Stomach (tissue), 8 donors: ENCODE measurements at regions not wholly inside any gene's neighbourhood (a gene's known extent, or its start where the extent isn't known, plus 50 kb on each side); places are given as distances from the start of the nearest gene placed in this dataset.

Experiments
- DNase-seq, 2 donors: peaks; one replicate each; pipeline versions ENCODE4 v3.0.0 to v3.0.0-alpha.2; 2013 to 2019
- H3K27ac ChIP-seq, 5 donors: fragments of 200-600 bp in 4 of 5; sonication (generic) in 4 of 5; one replicate each; pipeline ENCODE4 v1.5.1; 2013 to 2019; ENCODE audit warnings: mild to moderate bottlenecking in 1 of 5, moderate library complexity in 1 of 5
- H3K27me3 ChIP-seq, 3 donors: fragments of 200-600 bp; sonication (generic); one replicate each; pipeline ENCODE4 v1.5.1; 2017 to 2019; ENCODE audit warnings: mixed run types in 1 of 3
- H3K36me3 ChIP-seq, 4 donors: fragments of 200-600 bp; sonication (generic); 1 replicate in 3 of 4; 2 replicates in 1 of 4; pipeline ENCODE4 v1.5.1; 2016 to 2019
- H3K4me1 ChIP-seq, 4 donors: fragments of 200-600 bp; sonication (generic); one replicate each; pipeline ENCODE4 v1.5.1; 2016 to 2019
- H3K4me3 ChIP-seq, 4 donors: fragments of 200-600 bp; sonication (generic) in 3 of 4; one replicate each; pipeline ENCODE4 v1.5.1; 2016 to 2019; ENCODE audit warnings: mild to moderate bottlenecking in 1 of 4
- H3K9me3 ChIP-seq, 4 donors: fragments of 200-600 bp; sonication (generic); one replicate each; pipeline ENCODE4 v1.5.1; 2016 to 2019
- EP300 ChIP-seq: sonication (generic); formaldehyde crosslinking; IDR thresholded peaks from one replicate; pipeline ENCODE4 v1.6.1; 2017; ENCODE audit warnings: antibody characterized with exemption
- POLR2A ChIP-seq, 4 donors: fragments of 450-650 bp; IDR thresholded peaks; one replicate each; pipeline ENCODE4 v1.6.1; 2016; ENCODE audit warnings: antibody characterized with exemption in 4 of 4, control low read depth in 2 of 4, mild to moderate bottlenecking in 1 of 4, moderate library complexity in 1 of 4
- POLR2AphosphoS5 ChIP-seq, 3 donors: sonication (generic); formaldehyde crosslinking; IDR thresholded peaks; one replicate each; pipeline ENCODE4 v1.6.1; 2016; ENCODE audit warnings: antibody characterized with exemption in 3 of 3
- WGBS, 5 donors: extraction: QIAGEN DNeasy Blood & Tissue Kit in 3 of 5; methylation state at CpG; one replicate each; pipeline versions ENCODE4 v1.1.5 to v1.1.7; 2013 to 2018; 5-methylcytosine and 5-hydroxymethylcytosine counted together
- intact Hi-C: fragments of 100-400 bp; cut with DNase I; formaldehyde crosslinking; loops from one replicate; pipeline ENCODE4 v1.15.1; 2023; ENCODE audit warnings: low total_unique reads
- TF ChIP-seq, protein P1 (sequence below), 7 experiments: fragments of 450-650 bp in 4 of 7; fragments of 200-600 bp in 3 of 7; sonication (generic) in 3 of 7; IDR thresholded peaks; one replicate each; pipeline ENCODE4 v1.5.1; 2016 to 2019; ENCODE audit warnings: antibody characterized with exemption in 7 of 7, control low read depth in 2 of 7, mild to moderate bottlenecking in 1 of 7
- donor health status: healthy with polysubstance abuse.
- donor health status: Bipolar disorder and iron deficiency.
- donor health status: healthy.

DNA sequence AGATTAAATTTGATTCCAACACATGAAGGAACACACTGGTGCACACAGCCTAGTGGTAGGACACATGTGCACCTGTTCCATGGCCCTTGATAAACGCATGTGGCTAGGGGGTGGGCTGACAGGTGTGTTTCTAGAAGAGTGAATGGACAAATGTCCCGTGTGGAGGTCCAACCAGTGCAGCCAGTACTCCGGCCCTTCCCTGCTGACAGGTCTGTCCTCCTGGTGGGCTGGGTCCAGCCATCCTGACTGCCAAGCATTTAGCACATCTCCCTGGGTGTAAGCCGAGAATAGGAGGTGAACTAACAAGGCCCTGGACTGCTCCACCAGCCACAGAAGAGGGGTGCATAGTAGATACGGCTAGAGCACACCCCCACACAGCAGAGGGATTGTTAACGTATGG is 258.7 kb upstream of the RAB6C start:
- DNase-seq: no peak
- Histone ChIP-seq H3K27ac (no peak overlapping the region), H3K4me1 (peaks cover 0 to under 1% (median 0%) of the 10 kb centered on the region in 4 donors), H3K4me3 (no peak overlapping the region), H3K9me3 (no peaks in the 10 kb centered on the region), H3K36me3 (no peaks in the 10 kb centered on the region), H3K27me3 (peaks cover 0 to 12% (median 0%) of the 10 kb centered on the region in 3 donors)
- intact Hi-C loops: no loop called here
- TF ChIP-seq, protein P1, sequence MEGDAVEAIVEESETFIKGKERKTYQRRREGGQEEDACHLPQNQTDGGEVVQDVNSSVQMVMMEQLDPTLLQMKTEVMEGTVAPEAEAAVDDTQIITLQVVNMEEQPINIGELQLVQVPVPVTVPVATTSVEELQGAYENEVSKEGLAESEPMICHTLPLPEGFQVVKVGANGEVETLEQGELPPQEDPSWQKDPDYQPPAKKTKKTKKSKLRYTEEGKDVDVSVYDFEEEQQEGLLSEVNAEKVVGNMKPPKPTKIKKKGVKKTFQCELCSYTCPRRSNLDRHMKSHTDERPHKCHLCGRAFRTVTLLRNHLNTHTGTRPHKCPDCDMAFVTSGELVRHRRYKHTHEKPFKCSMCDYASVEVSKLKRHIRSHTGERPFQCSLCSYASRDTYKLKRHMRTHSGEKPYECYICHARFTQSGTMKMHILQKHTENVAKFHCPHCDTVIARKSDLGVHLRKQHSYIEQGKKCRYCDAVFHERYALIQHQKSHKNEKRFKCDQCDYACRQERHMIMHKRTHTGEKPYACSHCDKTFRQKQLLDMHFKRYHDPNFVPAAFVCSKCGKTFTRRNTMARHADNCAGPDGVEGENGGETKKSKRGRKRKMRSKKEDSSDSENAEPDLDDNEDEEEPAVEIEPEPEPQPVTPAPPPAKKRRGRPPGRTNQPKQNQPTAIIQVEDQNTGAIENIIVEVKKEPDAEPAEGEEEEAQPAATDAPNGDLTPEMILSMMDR (IDR thresholded peaks at IDR 0.05): no peak
- TF ChIP-seq POLR2A (IDR thresholded peaks at IDR 0.05): no peak
- no peak for TF ChIP-seq EP300
- no peak for TF ChIP-seq POLR2AphosphoS5 (IDR thresholded peaks at IDR 0.05)
- WGBS, 5 donors: 80 to 89% (median 82%) methylated on average over 6 of the region's 6 CpGs

DNA sequence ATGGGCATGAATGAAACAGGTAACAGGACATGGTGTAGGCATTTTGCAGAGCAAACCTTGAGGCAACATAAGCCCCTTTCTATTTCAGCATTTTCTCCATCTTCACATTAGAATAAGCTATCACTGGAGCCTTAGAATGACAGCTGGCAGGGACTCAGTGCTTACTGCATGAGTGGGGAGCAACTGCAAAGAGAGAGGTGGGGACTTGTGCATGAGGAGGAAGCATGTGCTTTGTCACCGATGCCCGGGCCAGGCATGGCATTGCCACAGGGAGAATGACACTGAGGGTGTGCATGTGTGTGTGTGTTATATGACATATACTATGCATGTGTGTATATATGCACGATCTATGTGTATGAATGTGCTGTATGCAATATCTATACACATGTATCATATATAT is 258.2 kb upstream of the RAB6C start:
- H3K4me3 ChIP-seq: no peak overlapping the region
- no peaks in the 10 kb centered on the region for H3K9me3 ChIP-seq
- H3K27me3 ChIP-seq: peaks cover 0 to 10% (median 0%) of the 10 kb centered on the region in 3 donors
- peaks cover 0 to 4% (median 0%) of the 10 kb centered on the region in 4 donors for H3K4me1 ChIP-seq
- TF ChIP-seq POLR2A (IDR thresholded peaks at IDR 0.05) (no peak), EP300 (no peak)
- H3K36me3 ChIP-seq: no peaks in the 10 kb centered on the region
- 66 to 92% (median 87%) methylated on average over 3 of the region's 3 CpGs for WGBS, 5 donors
- H3K27ac ChIP-seq: no peak overlapping the region
- intact Hi-C loops: no loop called here
- DNase-seq: no peak

DNA sequence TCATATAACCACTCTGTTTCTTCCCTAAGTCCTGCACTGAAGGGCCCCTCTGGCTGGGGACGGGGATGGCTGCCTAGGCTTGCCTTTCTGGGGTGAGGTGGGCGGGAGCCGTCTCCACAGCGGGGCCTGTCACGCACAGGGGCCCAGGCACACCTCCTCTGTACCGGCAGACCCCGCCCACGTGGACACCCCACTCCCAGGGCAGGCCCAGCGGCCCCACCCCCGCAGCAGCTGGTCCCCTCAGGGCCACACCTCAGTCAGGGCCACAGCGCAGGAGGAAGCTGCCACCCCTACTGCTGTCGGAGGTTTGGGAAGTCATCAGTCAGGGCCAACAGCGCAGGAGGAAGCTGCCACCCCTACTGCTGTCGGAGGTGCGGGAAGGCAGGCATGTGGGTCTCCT is 257.6 kb upstream of the RAB6C start:
- H3K27ac ChIP-seq: no peak overlapping the region
- peak in 1 of 2 donors; percentile 27 for DNase-seq
- no peak overlapping the region for H3K4me3 ChIP-seq
- H3K9me3 ChIP-seq: no peaks in the 10 kb centered on the region
- H3K36me3 ChIP-seq: no peaks in the 10 kb centered on the region
- TF ChIP-seq POLR2A (IDR thresholded peaks at IDR 0.05) (no peak), EP300 (no peak), POLR2AphosphoS5 (IDR thresholded peaks at IDR 0.05) (no peak)
- TF ChIP-seq, protein P1 (IDR thresholded peaks at IDR 0.05): no peak
- intact Hi-C loops: no loop called here
- WGBS, 5 donors: 45 to 81% (median 59%) methylated on average over 3 to 15 of the region's 15 CpGs
- peaks cover 0 to 6% (median 0%) of the 10 kb centered on the region in 3 donors for H3K27me3 ChIP-seq
- H3K4me1 ChIP-seq: peaks cover 0 to 4% (median 0%) of the 10 kb centered on the region in 4 donors

DNA sequence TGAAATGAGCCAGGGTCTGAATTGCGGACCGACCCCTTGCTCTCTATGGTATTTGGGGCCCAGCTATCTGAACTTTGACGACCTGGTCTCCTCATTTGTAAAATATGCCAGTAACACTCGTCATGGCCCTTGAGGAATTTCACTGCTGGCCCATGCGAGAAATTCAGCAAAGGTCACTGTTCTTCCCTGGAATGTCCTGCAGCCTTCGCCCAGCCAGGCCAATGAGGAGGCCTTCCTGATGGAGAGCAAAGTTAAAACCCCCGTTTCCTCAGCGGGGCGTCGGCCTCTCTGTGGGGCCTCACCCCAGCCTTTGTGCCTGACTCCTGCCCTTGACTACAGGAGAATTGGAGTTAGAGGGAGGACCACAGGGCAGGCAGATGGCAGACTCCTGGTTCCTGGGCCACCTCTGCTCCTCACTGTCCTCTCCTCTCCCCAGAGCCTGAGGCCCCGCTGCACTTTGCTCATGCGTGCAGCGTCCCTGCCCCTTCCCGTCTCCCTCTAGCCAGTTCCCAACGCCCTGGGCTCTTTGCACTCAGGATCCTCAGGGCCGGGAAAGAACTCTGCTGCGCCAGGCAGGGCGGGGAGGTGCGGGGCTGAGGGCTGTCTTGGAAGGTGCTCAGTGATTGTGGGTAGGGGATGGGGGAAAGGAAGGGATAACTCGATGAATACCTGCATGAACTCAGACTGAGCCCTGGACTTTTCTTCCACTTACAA is 257.0 kb upstream of the RAB6C start:
- no peak overlapping the region for H3K27ac ChIP-seq
- TF ChIP-seq, protein P1 (IDR thresholded peaks at IDR 0.05): no peak
- TF ChIP-seq POLR2A (IDR thresholded peaks at IDR 0.05) (no peak), EP300 (no peak), POLR2AphosphoS5 (IDR thresholded peaks at IDR 0.05) (no peak)
- intact Hi-C loops: no loop called here
- DNase-seq: no peak
- H3K27me3 ChIP-seq: peaks cover 0 to 6% (median 0%) of the 10 kb centered on the region in 3 donors
- H3K4me1 ChIP-seq: peaks cover 0 to 4% (median 0%) of the 10 kb centered on the region in 4 donors
- H3K36me3 ChIP-seq: no peaks in the 10 kb centered on the region
- WGBS, 5 donors: 71 to 77% (median 74%) methylated on average over 15 to 20 of the region's 20 CpGs
- no peak overlapping the region for H3K4me3 ChIP-seq
- no peaks in the 10 kb centered on the region for H3K9me3 ChIP-seq
